ENCODE measurements at regions not wholly inside any gene's neighbourhood (a gene's known extent, or its start where the extent isn't known, plus 50 kb on each side); places are given as distances from the start of the nearest gene placed in this dataset.

DNA sequence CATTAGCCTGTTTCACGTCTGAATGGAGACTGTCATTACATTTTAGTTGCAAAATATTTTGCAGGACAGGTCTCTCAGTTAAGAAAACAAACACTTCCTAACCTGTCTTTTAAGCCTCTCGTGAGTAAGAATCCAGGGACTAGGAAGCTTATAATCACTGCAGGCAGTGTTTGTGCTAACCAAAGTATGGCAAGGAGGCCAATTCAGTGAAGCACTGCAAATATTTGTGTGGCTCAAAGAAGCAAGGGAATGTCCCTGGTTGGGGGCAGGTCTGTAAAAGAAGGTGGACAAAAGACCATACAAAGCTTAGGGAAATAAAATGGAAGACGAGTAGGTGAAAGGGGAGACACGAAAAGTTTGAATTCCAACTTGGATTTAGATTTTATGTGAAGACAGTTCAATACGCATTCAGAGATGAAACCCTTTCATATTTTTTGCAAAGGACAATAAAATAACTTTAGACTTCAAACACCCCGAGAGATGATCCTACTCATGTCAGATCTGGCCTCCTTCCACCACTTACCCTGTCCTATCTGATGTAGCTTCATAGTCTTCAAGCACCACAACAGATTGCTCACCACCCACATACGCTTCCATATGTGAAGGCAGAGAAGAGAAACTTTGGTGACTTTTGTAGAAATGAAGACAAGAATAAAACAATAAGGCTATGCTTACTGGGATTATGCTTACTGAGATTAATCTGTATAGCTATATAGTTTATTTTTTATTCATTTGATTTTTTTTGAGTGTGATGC lies 240.9 kb downstream of the TUSC7 start:
- H3K9me3 ChIP-seq (ENCODE audit: insufficient read depth, low read length, severe bottlenecking), result no peaks in the 10 kb centered on the region
- H3K27ac ChIP-seq (ENCODE audit: low read length), result no peak overlapping the region
- no peaks in the 10 kb centered on the region for H3K79me2 ChIP-seq (ENCODE audit: insufficient read depth, low read length)
- no peaks in the 10 kb centered on the region for H3K27me3 ChIP-seq (ENCODE audit: insufficient read depth, low read length, poor library complexity)
- no peaks in the 10 kb centered on the region for H3K4me1 ChIP-seq (ENCODE audit: insufficient read depth, low read length)
- H3K36me3 ChIP-seq (ENCODE audit: insufficient read depth, low read length), result no peaks in the 10 kb centered on the region
- H3K9ac ChIP-seq (ENCODE audit: low read depth, low read length), result no peak overlapping the region
- no peak for TF ChIP-seq EZH2 (IDR thresholded peaks at IDR 0.05; ENCODE audit: borderline replicate concordance, low read depth, low read length, severe bottlenecking)
- TF ChIP-seq, protein P1, sequence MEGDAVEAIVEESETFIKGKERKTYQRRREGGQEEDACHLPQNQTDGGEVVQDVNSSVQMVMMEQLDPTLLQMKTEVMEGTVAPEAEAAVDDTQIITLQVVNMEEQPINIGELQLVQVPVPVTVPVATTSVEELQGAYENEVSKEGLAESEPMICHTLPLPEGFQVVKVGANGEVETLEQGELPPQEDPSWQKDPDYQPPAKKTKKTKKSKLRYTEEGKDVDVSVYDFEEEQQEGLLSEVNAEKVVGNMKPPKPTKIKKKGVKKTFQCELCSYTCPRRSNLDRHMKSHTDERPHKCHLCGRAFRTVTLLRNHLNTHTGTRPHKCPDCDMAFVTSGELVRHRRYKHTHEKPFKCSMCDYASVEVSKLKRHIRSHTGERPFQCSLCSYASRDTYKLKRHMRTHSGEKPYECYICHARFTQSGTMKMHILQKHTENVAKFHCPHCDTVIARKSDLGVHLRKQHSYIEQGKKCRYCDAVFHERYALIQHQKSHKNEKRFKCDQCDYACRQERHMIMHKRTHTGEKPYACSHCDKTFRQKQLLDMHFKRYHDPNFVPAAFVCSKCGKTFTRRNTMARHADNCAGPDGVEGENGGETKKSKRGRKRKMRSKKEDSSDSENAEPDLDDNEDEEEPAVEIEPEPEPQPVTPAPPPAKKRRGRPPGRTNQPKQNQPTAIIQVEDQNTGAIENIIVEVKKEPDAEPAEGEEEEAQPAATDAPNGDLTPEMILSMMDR (IDR thresholded peaks at IDR 0.05; ENCODE audit: borderline replicate concordance, extremely low read depth, low read length, poor library complexity, severe bottlenecking), result no peak
- no peak overlapping the region for H3K4me3 ChIP-seq (ENCODE audit: low read depth in 1 of 2, low read length in 2 of 2)
- H2AFZ ChIP-seq (ENCODE audit: low read depth, low read length), result no peak overlapping the region
- no peak for ATAC-seq (ENCODE audit: insufficient read depth, low read depth)
- H3K4me2 ChIP-seq (ENCODE audit: insufficient read depth, low read length), result no peak overlapping the region
- no peak for DNase-seq
- H4K20me1 ChIP-seq (ENCODE audit: insufficient read depth, low read length), result no peaks in the 10 kb centered on the region

- DNase-seq (no peak), ATAC-seq (ENCODE audit: insufficient read depth, low read depth) (no peak)
- Histone ChIP-seq H3K9ac (ENCODE audit: low read depth, low read length) (no peak overlapping the region), H3K4me2 (ENCODE audit: insufficient read depth, low read length) (no peak overlapping the region), H4K20me1 (ENCODE audit: insufficient read depth, low read length) (no peaks in the 10 kb centered on the region), H3K36me3 (ENCODE audit: insufficient read depth, low read length) (no peaks in the 10 kb centered on the region), H3K4me1 (ENCODE audit: insufficient read depth, low read length) (no peaks in the 10 kb centered on the region), H3K27me3 (ENCODE audit: insufficient read depth, low read length, poor library complexity) (no peaks in the 10 kb centered on the region), H2AFZ (ENCODE audit: low read depth, low read length) (no peak overlapping the region), H3K4me3 (ENCODE audit: low read depth in 1 of 2, low read length in 2 of 2) (no peak overlapping the region), H3K27ac (ENCODE audit: low read length) (no peak overlapping the region), H3K79me2 (ENCODE audit: insufficient read depth, low read length) (no peaks in the 10 kb centered on the region), H3K9me3 (ENCODE audit: insufficient read depth, low read length, severe bottlenecking) (no peaks in the 10 kb centered on the region)
- no peak for TF ChIP-seq EZH2 (IDR thresholded peaks at IDR 0.05; ENCODE audit: borderline replicate concordance, low read depth, low read length, severe bottlenecking)
- TF ChIP-seq, protein P1 (IDR thresholded peaks at IDR 0.05; ENCODE audit: borderline replicate concordance, extremely low read depth, low read length, poor library complexity, severe bottlenecking), result no peak
Measured at GRCh38 chr3:116951610-116952009, 242.0 kb downstream of the TUSC7 start.

DNA sequence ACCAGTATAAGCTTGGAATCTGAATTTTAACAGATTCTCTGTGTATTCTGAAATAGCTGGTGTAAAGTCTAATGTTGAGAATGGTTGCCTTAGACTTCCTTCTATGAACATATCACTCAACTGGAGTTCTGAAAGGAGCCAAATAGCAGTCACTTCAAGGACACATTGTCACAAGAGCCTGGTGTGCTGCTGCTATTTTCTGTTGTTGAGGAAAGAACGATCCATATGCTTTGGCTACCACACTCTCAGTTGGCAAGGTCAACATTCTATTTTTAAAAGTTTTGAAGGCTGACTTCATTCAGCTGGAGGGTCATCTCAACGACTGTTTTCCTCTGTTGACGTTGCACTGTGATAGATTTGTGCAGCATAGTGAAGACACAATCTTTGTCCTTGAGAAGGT lies 248.7 kb downstream of the TUSC7 start:
- no peak for DNase-seq
- Histone ChIP-seq H3K9ac (ENCODE audit: low read depth, low read length) (no peak overlapping the region), H3K4me3 (ENCODE audit: low read depth in 1 of 2, low read length in 2 of 2) (no peak overlapping the region), H3K9me3 (ENCODE audit: insufficient read depth, low read length, severe bottlenecking) (no peaks in the 10 kb centered on the region), H3K79me2 (ENCODE audit: insufficient read depth, low read length) (no peaks in the 10 kb centered on the region), H4K20me1 (ENCODE audit: insufficient read depth, low read length) (no peaks in the 10 kb centered on the region), H3K36me3 (ENCODE audit: insufficient read depth, low read length) (no peaks in the 10 kb centered on the region), H2AFZ (ENCODE audit: low read depth, low read length) (no peak overlapping the region), H3K4me1 (ENCODE audit: insufficient read depth, low read length) (no peaks in the 10 kb centered on the region), H3K4me2 (ENCODE audit: insufficient read depth, low read length) (no peak overlapping the region), H3K27me3 (ENCODE audit: insufficient read depth, low read length, poor library complexity) (no peaks in the 10 kb centered on the region), H3K27ac (ENCODE audit: low read length) (no peak overlapping the region)
- ATAC-seq (ENCODE audit: insufficient read depth, low read depth), result no peak
- TF ChIP-seq, protein P1 (IDR thresholded peaks at IDR 0.05; ENCODE audit: borderline replicate concordance, extremely low read depth, low read length, poor library complexity, severe bottlenecking), result no peak
- TF ChIP-seq EZH2 (IDR thresholded peaks at IDR 0.05; ENCODE audit: borderline replicate concordance, low read depth, low read length, severe bottlenecking), result no peak
